Muscle of back (tissue), 3 donors: ENCODE measurements at regions not wholly inside any gene's neighbourhood (a gene's known extent, or its start where the extent isn't known, plus 50 kb on each side); places are given as distances from the start of the nearest gene placed in this dataset.

Experiments
- DNase-seq, 3 donors: peaks; one replicate each; pipeline versions ENCODE4 v3.0.0 to v3.0.0-alpha.2; 2013

DNA sequence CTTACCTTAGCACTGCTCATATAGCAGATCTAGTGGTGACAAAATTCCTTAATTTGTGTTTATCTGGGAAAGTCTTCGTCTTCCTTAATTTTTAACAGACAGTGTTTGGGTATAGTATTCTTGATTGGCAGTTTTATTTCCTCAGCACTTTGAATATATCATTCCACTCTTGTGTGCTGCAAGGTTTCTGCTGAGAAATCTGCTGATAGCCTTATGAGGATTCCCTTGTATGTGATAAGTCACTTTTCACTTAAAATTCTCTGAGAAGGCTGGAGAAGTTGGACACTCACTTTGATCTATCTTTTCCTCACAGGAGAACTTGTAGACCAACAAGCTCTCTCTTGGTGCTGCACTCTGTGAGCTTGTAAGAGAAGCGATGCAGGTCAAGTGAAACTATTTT lies 306.1 kb upstream of the RTL1 start:
- no peak for DNase-seq

DNA sequence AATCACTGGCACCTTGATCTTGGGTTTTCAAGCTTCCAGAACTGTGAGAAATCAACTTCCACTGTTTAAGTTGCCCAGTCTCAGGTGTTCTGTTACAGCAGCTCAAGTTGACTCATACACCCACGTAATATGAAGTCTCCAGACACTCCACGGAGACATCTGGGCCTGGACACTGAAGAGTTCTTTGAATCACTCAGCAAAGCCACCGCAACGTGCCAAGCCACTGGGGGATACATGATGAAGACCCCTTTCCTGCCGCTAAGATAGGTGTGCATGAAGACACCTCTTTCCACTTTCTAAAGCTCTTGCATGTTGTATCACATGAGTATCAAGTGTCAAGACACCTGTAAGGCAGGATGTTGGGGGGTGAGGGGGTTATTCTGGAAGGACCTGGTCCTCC lies 311.7 kb upstream of the RTL1 start:
- DNase-seq, result no peak

DNA sequence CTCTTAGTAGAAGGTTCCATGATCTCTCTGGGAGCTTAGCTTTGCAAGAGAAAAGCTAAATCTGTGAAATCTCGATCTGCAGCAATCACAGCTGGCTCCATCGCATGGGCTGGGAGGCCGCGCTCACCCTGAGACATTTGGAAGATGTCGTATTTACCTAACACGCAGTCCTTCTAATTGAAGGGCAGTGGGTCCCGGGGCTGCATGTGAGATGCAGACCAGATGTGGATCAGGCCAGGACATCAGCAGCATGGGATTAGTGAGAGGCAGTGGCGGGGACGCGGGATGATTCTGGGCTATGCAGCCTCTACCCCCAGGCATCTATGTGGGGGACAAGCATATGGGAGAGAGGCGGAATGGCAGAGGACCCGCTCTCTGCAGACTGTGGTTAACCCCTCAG lies 312.4 kb upstream of the RTL1 start:
- DNase-seq, result no peak

DNA sequence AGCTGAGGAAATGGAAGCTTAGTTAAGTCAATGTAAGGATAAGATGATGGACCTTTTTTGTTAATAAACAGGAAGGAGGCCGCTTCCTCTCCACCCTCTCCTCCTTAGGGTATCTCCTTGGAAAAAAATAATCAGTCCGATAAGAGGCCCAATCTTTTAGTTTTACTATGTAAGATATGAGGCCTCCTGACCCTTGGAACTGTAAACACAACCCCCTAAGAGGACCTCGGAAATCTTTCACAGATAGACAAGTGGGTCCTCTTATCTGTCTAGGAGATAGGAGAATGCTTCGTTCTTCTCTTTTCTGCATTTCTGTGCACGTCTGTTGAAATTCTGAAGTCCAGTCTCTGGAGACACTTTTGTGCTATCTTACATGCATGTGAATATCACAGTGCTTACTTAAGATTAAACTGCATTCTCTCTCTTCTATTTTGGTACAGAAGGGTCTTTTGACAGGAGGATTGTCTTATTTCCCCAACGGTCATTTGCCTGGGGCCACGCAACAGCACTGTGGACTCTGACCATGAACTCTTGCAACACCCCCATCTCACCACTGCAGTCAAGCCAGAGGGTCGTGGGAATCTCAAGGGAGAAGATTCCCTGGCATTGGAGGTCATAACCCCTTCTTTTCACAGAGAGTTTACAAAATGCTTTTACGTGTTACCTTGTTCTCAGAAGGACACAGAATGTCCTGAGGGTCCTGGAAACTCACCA lies 313.0 kb upstream of the RTL1 start:
- DNase-seq, result no peak

DNA sequence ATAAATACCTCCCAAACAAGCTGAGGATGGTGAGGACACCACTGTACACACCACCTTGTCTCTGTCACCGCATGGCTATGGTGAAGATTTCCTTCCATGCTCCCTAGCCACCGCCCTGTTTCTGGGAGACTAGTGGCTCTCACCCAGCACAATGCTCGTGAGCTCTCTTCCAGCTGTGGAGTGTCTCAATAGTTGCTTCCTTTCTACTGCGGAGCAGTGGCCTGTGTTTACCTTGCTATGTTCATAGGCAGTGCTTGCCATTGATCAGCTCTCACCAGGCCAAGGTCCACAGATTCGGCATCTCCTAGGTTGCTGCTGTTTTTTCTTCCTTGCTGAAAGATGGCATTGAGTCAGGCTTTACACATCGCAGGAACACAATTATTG lies 313.6 kb upstream of the RTL1 start:
- DNase-seq, result no peak

DNA sequence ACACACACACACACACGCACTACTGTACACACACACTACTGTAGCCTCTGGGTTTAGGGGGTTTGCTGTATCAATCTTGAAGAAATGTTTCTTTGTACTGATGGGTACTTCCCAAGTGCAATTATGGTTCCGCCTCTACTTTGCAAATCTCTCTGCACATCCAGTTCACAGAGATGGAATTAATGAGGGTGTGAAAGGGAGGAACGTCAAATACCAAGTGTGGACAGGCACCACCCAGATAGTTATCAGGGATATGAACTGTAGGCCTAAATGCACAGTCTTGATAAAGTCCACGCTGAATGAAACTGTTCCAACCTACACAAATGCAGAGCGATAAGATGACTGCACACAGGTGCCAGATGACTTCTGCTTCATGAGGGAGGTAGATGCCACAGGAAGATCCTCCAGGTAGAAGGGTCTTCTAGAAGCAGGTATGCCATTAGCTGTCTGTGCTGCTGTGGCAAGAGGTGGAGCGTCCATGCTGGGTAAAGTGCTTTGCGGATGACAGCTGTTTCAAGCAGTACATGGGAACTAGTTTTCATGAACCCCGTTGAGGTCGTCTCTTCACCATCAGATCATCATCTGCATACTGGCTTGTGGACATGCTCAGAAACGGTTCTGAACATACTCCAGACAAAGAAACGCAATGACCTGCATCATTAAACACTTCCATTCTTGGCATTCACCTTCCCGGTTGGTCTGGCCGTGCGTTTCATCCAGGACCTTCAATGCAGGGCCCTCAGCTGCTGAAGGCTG lies 314.3 kb upstream of the RTL1 start:
- DNase-seq, result no peak

DNA sequence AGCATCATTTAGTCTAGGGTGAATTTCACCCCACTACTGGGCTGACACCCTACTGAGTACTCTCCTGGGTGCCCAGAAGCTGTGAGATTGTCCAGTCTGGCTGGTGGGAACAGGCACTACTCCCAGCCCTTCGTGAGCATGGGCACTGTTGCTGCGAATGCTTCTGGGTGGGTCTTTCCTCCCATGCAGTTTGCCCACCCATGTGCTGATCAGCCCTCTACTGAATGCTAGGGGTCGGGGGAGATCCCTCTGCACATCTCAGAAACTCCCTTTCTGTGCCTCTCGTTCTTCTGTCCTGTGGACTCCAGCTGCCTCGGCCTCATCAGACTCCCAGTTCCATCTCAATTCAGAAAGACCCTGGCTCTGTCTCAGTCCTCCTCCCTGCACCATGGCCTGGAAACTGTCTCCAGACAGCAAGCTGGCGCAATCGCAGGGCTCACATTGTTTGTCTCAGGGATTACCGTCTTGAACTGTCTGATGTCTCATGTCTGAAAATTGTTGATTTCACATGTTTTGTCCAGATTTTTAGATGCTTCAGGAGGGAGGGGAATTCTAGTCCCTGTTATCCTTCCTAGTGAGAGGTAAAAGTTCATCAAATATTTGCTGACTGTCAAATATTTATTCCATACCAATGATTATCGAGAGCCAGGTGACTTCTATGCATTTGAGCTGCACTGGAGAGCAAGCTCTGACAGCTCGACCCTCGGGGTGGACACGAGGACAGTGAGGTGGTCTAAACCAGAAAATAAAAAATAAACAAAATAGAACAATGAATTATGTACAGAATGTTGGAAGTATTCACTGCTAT lies 316.6 kb upstream of the RTL1 start:
- DNase-seq, result no peak

DNA sequence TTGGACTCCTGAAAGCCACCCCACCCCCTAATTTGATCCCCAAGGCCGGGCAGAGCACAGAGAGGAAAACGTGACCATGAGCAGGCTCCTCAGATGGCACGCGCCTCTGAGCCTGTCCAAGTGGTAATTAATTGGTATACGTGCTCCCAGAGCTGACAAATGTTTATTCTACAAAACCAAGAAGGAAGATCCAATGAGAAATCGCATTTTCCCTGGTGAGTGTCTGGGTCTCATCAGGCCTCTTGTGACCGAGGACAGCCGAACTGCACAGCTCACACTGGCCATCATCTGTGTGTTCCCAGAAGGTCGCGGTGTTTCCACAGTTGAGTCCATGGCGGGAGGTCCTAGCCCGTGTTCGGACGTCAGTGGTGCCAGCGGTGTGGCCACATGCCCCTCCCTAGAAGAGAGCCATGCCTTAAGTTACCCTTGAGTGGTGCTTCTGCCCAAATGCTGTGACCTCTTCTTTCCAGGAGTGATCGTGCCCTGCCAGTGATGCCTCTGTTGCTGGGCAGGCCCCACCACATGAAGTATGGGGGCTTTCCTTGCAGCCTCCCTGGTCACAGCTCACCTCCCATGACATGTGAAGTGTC lies 317.5 kb upstream of the RTL1 start:
- DNase-seq, result no peak

DNA sequence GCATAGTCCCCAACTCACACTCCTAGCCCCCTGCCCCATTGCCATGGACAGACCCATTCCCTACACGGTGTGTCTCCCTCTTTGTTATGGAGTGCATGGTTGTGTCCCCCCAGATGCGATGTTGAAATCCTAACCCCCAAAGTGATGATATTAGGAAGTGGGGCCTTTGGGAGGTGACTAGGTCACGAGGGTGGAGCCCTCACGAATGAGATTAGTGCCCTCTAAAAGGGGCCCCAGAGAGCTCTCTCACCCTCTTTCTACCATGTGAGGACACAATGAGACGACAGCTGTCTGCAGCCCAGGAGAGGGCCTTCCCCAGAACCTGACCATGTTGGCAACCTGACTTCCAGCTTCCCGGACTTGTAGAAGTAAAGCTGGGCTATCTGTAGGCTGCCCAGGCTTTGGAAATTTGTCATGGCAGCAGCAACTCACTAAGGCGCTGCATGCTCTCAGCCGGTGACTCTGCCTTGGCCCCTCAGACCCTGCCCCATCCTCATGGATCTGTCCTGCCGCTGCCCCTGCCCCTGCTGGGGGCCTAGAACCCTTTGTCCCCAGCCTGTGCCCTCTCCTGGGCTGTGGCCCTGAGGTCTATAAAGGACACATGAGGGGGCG lies 318.1 kb upstream of the RTL1 start:
- DNase-seq, result no peak

DNA sequence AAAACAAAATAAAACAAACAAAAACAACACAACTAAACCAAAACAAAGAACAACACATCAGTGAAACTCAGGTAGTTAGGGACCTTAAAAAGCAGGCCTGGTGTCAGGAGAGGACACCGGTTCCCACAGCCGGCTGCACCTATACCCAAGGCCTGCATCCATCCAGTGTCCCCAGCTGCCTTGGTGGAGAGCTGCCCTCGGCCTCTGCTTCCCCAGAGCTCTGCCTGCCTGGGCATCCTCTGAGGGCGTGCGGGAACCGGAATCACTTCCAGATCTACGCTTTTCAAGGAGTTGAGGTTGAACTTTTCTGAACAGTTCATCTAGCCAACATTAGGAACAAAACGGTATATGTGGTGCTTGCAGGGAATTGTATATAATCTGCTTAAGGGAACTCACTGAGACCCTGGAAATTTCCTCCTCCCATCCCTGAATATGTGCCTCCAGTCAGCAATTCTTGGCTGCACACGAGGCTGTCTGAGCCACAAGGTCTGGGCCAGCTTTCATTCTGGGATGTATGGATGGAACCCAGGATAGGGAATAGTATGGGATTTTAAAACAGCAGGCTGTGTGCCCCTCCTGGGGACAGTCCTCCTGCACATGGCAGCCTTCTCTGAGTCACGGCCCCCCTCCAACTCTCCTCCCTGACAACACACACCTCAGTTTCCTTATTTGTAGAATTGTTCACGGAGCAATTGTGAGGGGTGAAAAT lies 319.0 kb upstream of the RTL1 start:
- peak in 1 of 3 donors; percentile 67 for DNase-seq

DNA sequence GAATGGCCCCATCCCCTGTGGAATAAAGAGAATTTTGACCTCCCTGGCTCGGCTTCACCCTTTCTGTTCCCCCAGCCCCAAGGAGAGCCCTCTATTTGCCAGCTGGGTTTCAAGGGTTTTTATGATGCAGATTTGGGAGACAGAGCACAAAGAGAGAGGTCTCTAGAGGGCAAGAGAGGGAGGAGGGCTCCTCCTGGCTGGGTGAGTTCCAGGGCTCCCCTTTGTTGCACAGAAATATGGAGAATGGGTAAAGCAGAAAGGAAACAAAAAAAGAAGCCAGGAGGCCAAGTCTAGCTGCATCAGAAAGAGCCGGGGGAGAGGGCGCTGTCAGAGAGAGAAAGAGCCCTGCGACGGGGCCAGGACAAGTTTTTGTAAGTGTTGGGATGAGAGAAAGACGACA lies 319.6 kb upstream of the RTL1 start:
- no peak for DNase-seq

DNA sequence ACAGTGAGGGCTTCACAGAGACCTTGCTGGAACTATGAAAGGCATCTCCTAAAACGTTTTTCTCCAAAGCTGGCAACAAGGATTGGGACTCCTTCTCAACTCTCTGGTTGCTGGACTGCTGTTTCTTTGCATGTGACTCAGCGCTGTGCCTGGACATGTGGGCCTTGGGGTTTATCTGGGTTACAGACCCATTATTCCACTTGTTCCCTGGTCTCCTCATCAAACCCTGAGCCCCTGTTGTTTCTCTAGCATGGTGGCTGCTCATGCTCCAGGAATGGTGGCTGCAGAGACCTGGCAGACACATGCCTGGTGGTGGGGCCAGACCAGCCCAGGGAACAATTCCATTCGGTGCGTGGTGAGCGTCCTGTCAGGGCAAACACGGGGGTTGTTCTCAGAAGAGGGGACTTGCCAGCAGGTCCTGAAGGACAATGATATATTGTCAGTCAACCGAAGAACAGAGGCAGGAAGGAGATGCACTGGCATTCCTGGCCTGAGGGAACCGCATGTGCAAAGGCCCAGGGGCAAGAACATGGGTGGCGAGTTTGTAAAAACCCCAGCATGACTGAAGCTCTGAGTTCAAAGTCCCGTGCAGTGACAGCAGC lies 320.1 kb upstream of the RTL1 start:
- DNase-seq, result no peak

DNA sequence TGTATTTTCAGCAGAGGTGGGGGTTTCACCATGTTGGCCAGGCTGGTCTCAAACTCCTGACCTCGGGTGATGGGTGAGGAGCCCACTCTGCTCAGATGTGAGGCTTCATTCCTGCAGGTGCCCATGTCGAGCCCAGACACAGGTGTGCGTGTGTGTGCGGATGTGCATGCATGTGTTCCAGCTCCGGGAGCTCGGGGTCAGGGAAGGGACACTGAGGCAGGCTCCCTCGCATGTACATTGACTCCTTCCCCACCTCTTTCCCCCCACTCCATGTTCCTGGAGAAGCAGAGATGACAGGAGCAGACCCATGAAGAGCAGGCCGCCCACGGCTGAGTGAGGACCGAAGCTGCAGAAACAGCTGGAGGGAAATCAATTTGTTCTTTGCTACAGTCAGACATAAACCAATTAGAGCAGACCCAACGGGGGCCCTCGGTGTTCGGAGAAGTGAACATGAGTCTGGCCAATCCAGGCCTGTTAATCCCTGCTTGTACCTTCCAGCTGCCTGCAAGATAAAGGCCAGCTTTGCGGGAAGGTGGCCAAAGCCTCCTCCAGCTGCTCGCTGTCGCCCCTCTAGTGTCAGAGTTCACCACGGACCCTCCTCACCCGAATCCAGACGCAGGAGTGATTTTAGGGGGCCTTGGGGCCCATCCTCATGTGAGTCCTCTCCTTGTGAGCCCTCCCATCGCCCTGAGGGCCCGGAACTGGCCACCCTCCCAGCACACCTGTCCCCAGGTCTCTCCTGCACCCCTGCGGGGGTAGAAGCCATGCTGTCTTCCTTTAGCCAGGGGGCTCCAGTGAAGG lies 321.0 kb upstream of the RTL1 start:
- peak; percentile 36 to 88 (median 61) for DNase-seq

DNA sequence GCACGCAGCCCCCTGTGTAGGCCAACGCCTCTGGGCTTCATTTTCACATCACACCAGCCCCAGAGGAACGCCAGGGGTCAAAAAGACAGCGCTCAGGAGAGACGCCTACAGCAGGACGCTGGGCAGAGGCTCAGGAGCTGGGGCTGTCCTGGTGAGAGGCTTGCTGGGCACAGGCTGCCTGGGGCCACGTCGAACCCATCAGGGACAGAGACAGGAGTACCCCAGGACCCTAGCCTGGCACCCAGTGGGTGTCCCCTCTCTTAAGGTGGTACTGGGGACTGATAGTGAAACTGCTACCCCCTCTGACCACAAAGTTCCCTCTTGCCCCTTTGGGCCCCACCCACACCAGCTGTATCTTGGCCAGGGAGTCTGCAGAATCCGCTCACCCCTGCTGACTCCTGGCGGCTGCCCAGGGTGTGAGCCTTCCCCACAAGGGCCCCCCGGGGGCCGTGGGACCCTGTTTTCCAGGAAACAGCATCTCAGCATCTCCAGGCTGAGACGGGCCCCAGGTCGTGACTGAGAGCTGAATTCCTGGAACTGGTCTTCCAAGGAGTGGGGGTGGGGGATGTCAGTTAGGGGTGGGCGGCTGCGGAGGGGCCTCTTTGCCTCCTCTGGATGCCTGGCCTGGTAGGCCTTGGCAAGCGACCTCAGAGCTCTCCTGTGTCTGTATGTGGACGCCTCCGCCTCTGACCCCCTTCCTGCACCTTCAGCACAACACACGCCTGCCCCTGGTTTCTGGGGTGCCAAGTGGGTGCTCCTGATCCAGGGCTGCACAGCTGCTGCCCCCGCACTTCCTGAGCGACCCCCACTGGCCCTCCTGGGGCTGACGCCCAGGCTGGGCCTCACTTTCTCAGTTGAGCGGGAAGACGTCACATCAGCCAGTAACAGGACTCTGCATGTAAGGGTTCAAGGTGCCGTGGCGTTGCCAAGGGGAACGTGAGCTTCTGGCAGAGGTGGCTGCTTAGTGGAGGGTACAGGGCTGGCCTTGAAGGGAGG lies 321.9 kb upstream of the RTL1 start:
- DNase-seq, result peak in 1 of 3 donors; percentile 66

DNA sequence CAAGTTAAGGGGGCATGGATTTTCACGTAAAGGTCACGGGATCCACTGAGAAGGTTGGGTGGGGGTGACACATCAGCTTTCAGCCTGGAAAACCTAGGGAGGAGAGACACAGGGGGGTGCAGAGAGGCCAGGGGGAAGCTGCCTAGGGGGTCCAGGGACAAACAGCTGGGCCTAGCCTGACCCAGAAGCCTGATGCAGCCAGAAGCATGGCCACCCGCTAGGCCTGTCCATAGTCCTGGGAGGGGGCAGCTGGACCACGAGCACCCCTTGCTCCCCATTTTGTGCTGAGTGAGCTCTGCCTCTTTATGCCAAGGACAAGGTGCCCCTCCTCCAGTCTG lies 322.7 kb upstream of the RTL1 start:
- DNase-seq, result peak in 1 of 3 donors; percentile 56

DNA sequence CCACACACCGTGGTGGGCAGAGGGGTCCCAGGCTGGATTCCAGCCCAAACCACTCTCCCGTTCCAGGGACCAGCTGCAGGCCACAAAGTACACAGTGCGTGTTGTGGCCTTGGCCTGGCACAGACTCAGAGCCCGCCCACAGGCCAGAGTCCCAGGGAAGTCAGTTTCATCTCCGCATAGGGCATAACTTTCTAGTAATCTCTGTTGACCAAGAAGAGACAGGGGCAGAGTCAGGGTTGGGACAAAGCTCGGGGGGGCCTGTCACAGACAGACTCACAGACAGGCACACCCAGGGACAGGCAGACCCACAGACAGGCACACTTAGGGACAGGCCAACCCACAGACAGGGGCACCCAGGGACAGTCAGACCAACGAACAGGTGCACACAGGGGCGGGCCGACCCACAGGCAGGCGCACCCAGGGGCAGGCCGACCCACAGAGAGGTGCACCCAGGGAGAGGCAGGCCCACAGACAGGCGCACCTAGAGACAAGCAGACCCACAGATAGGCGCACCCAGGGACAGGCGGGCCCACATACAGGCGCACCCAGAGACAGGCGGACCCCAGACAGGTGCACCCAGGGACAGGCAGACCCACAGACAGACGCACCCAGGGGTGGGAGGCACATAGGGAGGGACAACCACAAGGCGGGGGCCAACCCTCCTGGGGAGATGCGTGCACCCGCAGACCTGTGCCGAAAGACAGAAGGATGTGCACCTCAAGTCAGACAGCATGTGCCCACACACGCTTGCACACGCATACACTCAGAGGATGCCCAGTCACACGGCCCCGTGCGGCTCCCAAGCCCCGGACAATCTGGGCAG lies 323.3 kb upstream of the RTL1 start:
- no peak for DNase-seq
